Keratinocyte (primary cell): ENCODE measurements at regions not wholly inside any gene's neighbourhood (a gene's known extent, or its start where the extent isn't known, plus 50 kb on each side); places are given as distances from the start of the nearest gene placed in this dataset.

Source experiments
- EZH2 ChIP-seq: IDR thresholded peaks from one replicate; pipeline ENCODE4 v1.6.1; 2012; ENCODE audit warnings: inconsistent platforms, mild to moderate bottlenecking, low read length, moderate library complexity
- TF ChIP-seq, protein P1 (sequence below), 3 experiments: IDR thresholded peaks in 1 of 3; conservative IDR thresholded peaks in 1 of 3; optimal IDR thresholded peaks in 1 of 3; 2 replicates in 2 of 3; 3 replicates in 1 of 3; pipeline versions ENCODE3 to v1.5.1; 2011; ENCODE audit warnings: low read length in 3 of 3, mild to moderate bottlenecking in 3 of 3, moderate library complexity in 2 of 3, control low read depth in 1 of 3, inconsistent platforms in 1 of 3; ENCODE audit not compliant: insufficient read depth in 2 of 3; ENCODE audit errors: extremely low read depth in 1 of 3

DNA sequence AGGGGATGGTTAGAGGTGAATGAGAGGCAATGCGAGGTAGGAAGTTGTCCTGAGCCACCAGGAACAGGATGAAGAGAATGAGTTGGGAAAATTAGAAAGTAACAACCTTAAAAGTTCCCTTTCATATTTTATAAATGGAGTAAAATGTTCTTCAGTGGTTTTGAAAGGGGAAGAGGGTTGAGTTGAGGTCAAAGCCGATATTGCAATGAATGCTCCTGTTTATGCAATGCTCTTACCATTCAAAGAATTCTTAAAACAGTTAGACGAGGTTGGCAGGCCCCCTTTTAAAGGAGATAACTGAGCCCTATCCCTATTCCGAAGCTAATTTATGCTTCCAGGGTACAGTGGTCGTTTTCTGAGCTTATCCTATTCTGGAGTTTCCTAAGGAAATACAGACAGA lies 2110.3 kb upstream of the CELF4 start:
- TF ChIP-seq, protein P1, sequence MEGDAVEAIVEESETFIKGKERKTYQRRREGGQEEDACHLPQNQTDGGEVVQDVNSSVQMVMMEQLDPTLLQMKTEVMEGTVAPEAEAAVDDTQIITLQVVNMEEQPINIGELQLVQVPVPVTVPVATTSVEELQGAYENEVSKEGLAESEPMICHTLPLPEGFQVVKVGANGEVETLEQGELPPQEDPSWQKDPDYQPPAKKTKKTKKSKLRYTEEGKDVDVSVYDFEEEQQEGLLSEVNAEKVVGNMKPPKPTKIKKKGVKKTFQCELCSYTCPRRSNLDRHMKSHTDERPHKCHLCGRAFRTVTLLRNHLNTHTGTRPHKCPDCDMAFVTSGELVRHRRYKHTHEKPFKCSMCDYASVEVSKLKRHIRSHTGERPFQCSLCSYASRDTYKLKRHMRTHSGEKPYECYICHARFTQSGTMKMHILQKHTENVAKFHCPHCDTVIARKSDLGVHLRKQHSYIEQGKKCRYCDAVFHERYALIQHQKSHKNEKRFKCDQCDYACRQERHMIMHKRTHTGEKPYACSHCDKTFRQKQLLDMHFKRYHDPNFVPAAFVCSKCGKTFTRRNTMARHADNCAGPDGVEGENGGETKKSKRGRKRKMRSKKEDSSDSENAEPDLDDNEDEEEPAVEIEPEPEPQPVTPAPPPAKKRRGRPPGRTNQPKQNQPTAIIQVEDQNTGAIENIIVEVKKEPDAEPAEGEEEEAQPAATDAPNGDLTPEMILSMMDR (optimal IDR thresholded peaks at IDR 0.05 in 1 of 3, IDR thresholded peaks at IDR 0.05 in 1 of 3, conservative IDR thresholded peaks at IDR 0.05 in 1 of 3; ENCODE audit: extremely low read depth in 1 of 3, insufficient read depth in 2 of 3, low read length in 3 of 3), result no peak
- no peak for TF ChIP-seq EZH2
